DND-41 (cell line): ENCODE measurements at regions not wholly inside any gene's neighbourhood (a gene's known extent, or its start where the extent isn't known, plus 50 kb on each side); places are given as distances from the start of the nearest gene placed in this dataset.

Experiments used
- CTCF ChIP-seq: IDR thresholded peaks from 2 replicates; pipeline ENCODE4 v1.5.1; 2012; ENCODE audit warnings: borderline replicate concordance, low read length, moderate library complexity, mild to moderate bottlenecking; ENCODE audit not compliant: poor library complexity, severe bottlenecking; ENCODE audit errors: extremely low read depth
- EZH2 ChIP-seq: IDR thresholded peaks from 3 replicates; pipeline ENCODE4 v1.6.1; 2012; ENCODE audit warnings: borderline replicate concordance, low read depth, mild to moderate bottlenecking, moderate library complexity, low read length, inconsistent platforms; ENCODE audit not compliant: severe bottlenecking

- TF ChIP-seq CTCF (no peak), EZH2 (no peak)
Observed at GRCh38 chr20:61128701-61129269, 123.3 kb upstream of the CDH4 start.
